GM21717 (cell line): ENCODE measurements at regions not wholly inside any gene's neighbourhood (a gene's known extent, or its start where the extent isn't known, plus 50 kb on each side); places are given as distances from the start of the nearest gene placed in this dataset.
"Not testable (repeated sequence)": the region's sequence is repeated elsewhere in the genome, so short reads cannot be mapped to it uniquely, and the experiment has no call there.

Experiments
- ATAC-seq: cut with Tn5 transposase; IDR thresholded peaks from one replicate; pipeline ENCODE4 v1.9.1; 2021; ENCODE audit warnings: mild to moderate bottlenecking, moderate library complexity; ENCODE audit not compliant: unreplicated experiment

GRCh38 chr3:94648270-94649180, 585.7 kb downstream of the NSUN3 start:
- not testable (repeated sequence) for ATAC-seq

GRCh38 chr3:94654096-94654495, 591.2 kb downstream of the NSUN3 start:
- no peak for ATAC-seq

GRCh38 chr3:94665922-94666321, 603.1 kb downstream of the NSUN3 start:
- ATAC-seq = no peak

GRCh38 chr3:94671078-94671477, 608.2 kb downstream of the NSUN3 start:
- no peak for ATAC-seq

- ATAC-seq = no peak
These were observed 611.0 kb downstream of the NSUN3 start for GRCh38 chr3:94673876-94674275.

- no peak for ATAC-seq
These were observed 623.3 kb downstream of the NSUN3 start for GRCh38 chr3:94686208-94686607.

- ATAC-seq = no peak
These were observed 631.3 kb downstream of the NSUN3 start for GRCh38 chr3:94693997-94694640.

GRCh38 chr3:94694894-94695293, 632.0 kb downstream of the NSUN3 start:
- ATAC-seq = no peak

GRCh38 chr3:94704467-94704866, 641.6 kb downstream of the NSUN3 start:
- no peak for ATAC-seq

GRCh38 chr3:94709249-94709902, 646.5 kb downstream of the NSUN3 start:
- ATAC-seq = no peak

- ATAC-seq = no peak
These were observed 651.3 kb downstream of the NSUN3 start for GRCh38 chr3:94714194-94714593.

- ATAC-seq = no peak
These were observed 653.6 kb downstream of the NSUN3 start for GRCh38 chr3:94716326-94717018.

- ATAC-seq = no peak
These were observed 671.3 kb downstream of the NSUN3 start for GRCh38 chr3:94734206-94734605.

GRCh38 chr3:94735354-94735753, 672.5 kb downstream of the NSUN3 start:
- no peak for ATAC-seq

- no peak for ATAC-seq
These were observed 674.3 kb downstream of the NSUN3 start for GRCh38 chr3:94737116-94737515.

GRCh38 chr3:94739420-94739819, 676.6 kb downstream of the NSUN3 start:
- no peak for ATAC-seq

GRCh38 chr3:94758751-94759150, 695.9 kb downstream of the NSUN3 start:
- no peak for ATAC-seq

GRCh38 chr3:94772402-94772801, 709.5 kb downstream of the NSUN3 start:
- no peak for ATAC-seq

- no peak for ATAC-seq
These were observed 712.9 kb downstream of the NSUN3 start for GRCh38 chr3:94775746-94776145.

- ATAC-seq = no peak
These were observed 713.6 kb downstream of the NSUN3 start for GRCh38 chr3:94776401-94776915.

GRCh38 chr3:94778289-94778688, 715.4 kb downstream of the NSUN3 start:
- ATAC-seq = no peak
